ENCODE measurements at regions not wholly inside any gene's neighbourhood (a gene's known extent, or its start where the extent isn't known, plus 50 kb on each side); places are given as distances from the start of the nearest gene placed in this dataset.

- no peaks in the 10 kb centered on the region for H3K36me3 ChIP-seq
- H3K4me1 ChIP-seq = no peaks in the 10 kb centered on the region
- no peak overlapping the region for H3K4me3 ChIP-seq (replicated peaks in 1 of 3)
- peak; percentile 3 for DNase-seq
- no peaks in the 10 kb centered on the region for H3K9me3 ChIP-seq
- no peak for TF ChIP-seq POLR2A (IDR thresholded peaks at IDR 0.05)
- TF ChIP-seq CTCF (IDR thresholded peaks at IDR 0.05) = no peak
- peak overlapping the region in 1 of 3 donors; percentile 55 for H3K27ac ChIP-seq
- 42 to 43% methylated on average over 1 of the region's 1 CpG for WGBS, 2 donors
- H3K27me3 ChIP-seq = no peaks in the 10 kb centered on the region
- intact Hi-C loops (cut with DNase I) = no loop called here
Observed at GRCh38 chrX:46218373-46218772, 326.8 kb downstream of the ZNF674 start.

GRCh38 chrX:46216406-46216805, 328.8 kb downstream of the ZNF674 start:
- WGBS, 2 donors = 70 to 73% methylated on average over 2 of the region's 2 CpGs

GRCh38 chrX:46211079-46211478, 334.1 kb downstream of the ZNF674 start:
- Histone ChIP-seq H3K9me3 (no peaks in the 10 kb centered on the region), H3K36me3 (no peaks in the 10 kb centered on the region), H3K4me1 (no peaks in the 10 kb centered on the region), H3K4me3 (replicated peaks in 1 of 3) (no peak overlapping the region), H3K27ac (no peak overlapping the region), H3K27me3 (no peaks in the 10 kb centered on the region)
- intact Hi-C loops (cut with DNase I) = no loop called here
- DNase-seq = no peak
- WGBS, 2 donors = 94 to 99% methylated on average over 4 of the region's 4 CpGs
- TF ChIP-seq POLR2A (IDR thresholded peaks at IDR 0.05) = no peak

More at GRCh38 chrX:46216406-46216805, 328.8 kb downstream of the ZNF674 start:
- Histone ChIP-seq H3K27ac (no peak overlapping the region), H3K9me3 (no peaks in the 10 kb centered on the region), H3K4me3 (replicated peaks in 1 of 3) (no peak overlapping the region), H3K36me3 (no peaks in the 10 kb centered on the region), H3K4me1 (no peaks in the 10 kb centered on the region), H3K27me3 (no peaks in the 10 kb centered on the region)
- TF ChIP-seq POLR2A (IDR thresholded peaks at IDR 0.05) (no peak), CTCF (IDR thresholded peaks at IDR 0.05) (no peak)
- intact Hi-C loops (cut with DNase I) = no loop called here
- DNase-seq = no peak

GRCh38 chrX:46209768-46210167, 335.5 kb downstream of the ZNF674 start:
- Histone ChIP-seq H3K4me1 (no peaks in the 10 kb centered on the region), H3K27me3 (no peaks in the 10 kb centered on the region), H3K36me3 (no peaks in the 10 kb centered on the region), H3K9me3 (no peaks in the 10 kb centered on the region), H3K4me3 (replicated peaks in 1 of 3) (no peak overlapping the region), H3K27ac (no peak overlapping the region)
- DNase-seq = no peak
- TF ChIP-seq POLR2A (IDR thresholded peaks at IDR 0.05) (no peak), CTCF (IDR thresholded peaks at IDR 0.05) (no peak)
- 70 to 71% methylated on average over 4 of the region's 4 CpGs for WGBS, 2 donors
- intact Hi-C loops (cut with DNase I) = no loop called here

- Histone ChIP-seq H3K36me3 (no peaks in the 10 kb centered on the region), H3K4me1 (no peaks in the 10 kb centered on the region), H3K27ac (no peak overlapping the region), H3K4me3 (replicated peaks in 1 of 3) (no peak overlapping the region), H3K27me3 (no peaks in the 10 kb centered on the region), H3K9me3 (no peaks in the 10 kb centered on the region)
- TF ChIP-seq CTCF (IDR thresholded peaks at IDR 0.05) (no peak), POLR2A (IDR thresholded peaks at IDR 0.05) (no peak)
- DNase-seq = no peak
- intact Hi-C loops (cut with DNase I) = no loop called here
Observed at GRCh38 chrX:46209037-46209436, 336.2 kb downstream of the ZNF674 start.

All from thyroid gland (tissue), 4 donors.